ENCODE measurements at regions not wholly inside any gene's neighbourhood (a gene's known extent, or its start where the extent isn't known, plus 50 kb on each side); places are given as distances from the start of the nearest gene placed in this dataset.

DNA sequence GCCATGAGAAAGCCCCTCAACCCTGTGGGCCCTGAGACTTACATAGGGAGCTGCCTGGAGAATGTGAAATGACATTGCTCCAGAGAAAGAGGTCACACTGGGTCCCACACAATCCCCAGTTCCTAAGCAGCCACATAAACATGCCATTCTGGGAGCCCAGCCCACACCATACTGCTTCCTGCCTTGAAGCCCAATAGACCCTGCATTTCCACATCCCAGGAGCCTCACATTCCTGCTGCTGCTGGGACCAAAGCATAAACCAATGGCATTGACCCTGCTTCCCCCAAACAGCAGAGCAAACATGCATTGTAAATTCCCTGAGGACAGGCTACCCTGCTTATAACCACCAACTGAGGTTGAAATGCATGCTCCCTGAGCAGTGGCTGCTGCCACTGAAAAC, 1117.6 kb upstream of the SLC39A10 start:
- TF ChIP-seq, protein P1, sequence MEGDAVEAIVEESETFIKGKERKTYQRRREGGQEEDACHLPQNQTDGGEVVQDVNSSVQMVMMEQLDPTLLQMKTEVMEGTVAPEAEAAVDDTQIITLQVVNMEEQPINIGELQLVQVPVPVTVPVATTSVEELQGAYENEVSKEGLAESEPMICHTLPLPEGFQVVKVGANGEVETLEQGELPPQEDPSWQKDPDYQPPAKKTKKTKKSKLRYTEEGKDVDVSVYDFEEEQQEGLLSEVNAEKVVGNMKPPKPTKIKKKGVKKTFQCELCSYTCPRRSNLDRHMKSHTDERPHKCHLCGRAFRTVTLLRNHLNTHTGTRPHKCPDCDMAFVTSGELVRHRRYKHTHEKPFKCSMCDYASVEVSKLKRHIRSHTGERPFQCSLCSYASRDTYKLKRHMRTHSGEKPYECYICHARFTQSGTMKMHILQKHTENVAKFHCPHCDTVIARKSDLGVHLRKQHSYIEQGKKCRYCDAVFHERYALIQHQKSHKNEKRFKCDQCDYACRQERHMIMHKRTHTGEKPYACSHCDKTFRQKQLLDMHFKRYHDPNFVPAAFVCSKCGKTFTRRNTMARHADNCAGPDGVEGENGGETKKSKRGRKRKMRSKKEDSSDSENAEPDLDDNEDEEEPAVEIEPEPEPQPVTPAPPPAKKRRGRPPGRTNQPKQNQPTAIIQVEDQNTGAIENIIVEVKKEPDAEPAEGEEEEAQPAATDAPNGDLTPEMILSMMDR (IDR thresholded peaks at IDR 0.05) = no peak
- TF ChIP-seq EZH2 (IDR thresholded peaks at IDR 0.05; ENCODE audit: borderline replicate concordance, insufficient read depth, low read depth, low read length, poor library complexity, severe bottlenecking) = no peak

Measured in B cell (primary cell).